ENCODE measurements at regions not wholly inside any gene's neighbourhood (a gene's known extent, or its start where the extent isn't known, plus 50 kb on each side); places are given as distances from the start of the nearest gene placed in this dataset.

GRCh38 chr4:14049946-14050345, 422.4 kb upstream of the BOD1L1 start:
- TF ChIP-seq EP300 (IDR thresholded peaks at IDR 0.05), result no peak
- no peak for TF ChIP-seq CTCF (IDR thresholded peaks at IDR 0.05)
- TF ChIP-seq POLR2A (IDR thresholded peaks at IDR 0.05), result no peak
- no peak for TF ChIP-seq POLR2AphosphoS5 (IDR thresholded peaks at IDR 0.05)
